Activated CD8-positive, alpha-beta memory T cell treated with anti-CD3 and anti-CD28 coated beads for 48 hours (primary cell): ENCODE measurements at regions not wholly inside any gene's neighbourhood (a gene's known extent, or its start where the extent isn't known, plus 50 kb on each side); places are given as distances from the start of the nearest gene placed in this dataset.

ENCODE experiments used
- DNase-seq, 3 experiments: peaks; one replicate each; pipeline ENCODE4 v3.0.0-alpha.2; 2020; ENCODE audit warnings: low read depth in 2 of 3, low spot score in 2 of 3

DNA sequence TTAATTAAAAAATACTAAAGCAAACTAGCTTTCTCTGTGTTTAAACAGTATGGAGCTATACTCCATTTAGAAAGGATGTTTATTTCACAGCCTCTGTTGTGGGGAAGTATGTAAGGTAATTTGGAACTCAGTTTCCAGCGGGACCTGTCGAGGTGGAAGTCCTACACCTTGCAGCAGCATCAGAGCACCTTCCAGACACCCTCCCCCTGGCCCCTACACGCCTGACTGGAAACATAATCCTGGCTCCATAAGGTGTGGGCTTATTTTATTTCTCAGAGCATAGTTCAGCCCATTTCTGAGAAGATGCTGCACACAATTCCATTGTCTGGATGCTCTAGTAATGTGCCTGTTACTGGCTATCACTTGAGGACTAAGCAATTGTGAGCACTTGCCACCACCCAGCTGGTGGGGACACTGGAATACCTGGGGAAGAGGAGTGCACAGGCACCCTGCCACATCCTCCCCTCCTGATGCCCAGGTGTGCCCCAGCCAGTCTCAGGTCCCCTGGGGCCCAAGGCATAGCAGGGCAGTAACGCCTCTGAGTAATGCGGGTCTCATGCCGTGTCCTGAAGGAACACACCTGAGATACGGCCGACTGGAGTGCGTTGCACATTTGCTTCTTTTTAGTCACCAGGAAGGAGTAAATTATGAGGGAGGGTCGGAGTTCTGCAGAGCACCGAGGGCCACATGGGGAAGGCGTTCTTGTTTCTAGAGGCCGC lies 556.5 kb downstream of the QKI start:
- no peak for DNase-seq

GRCh38 chr6:163965426-163966348 lies 551.2 kb downstream of the QKI start:
- DNase-seq = no peak

GRCh38 chr6:163964789-163965188 lies 550.3 kb downstream of the QKI start:
- no peak for DNase-seq

DNA sequence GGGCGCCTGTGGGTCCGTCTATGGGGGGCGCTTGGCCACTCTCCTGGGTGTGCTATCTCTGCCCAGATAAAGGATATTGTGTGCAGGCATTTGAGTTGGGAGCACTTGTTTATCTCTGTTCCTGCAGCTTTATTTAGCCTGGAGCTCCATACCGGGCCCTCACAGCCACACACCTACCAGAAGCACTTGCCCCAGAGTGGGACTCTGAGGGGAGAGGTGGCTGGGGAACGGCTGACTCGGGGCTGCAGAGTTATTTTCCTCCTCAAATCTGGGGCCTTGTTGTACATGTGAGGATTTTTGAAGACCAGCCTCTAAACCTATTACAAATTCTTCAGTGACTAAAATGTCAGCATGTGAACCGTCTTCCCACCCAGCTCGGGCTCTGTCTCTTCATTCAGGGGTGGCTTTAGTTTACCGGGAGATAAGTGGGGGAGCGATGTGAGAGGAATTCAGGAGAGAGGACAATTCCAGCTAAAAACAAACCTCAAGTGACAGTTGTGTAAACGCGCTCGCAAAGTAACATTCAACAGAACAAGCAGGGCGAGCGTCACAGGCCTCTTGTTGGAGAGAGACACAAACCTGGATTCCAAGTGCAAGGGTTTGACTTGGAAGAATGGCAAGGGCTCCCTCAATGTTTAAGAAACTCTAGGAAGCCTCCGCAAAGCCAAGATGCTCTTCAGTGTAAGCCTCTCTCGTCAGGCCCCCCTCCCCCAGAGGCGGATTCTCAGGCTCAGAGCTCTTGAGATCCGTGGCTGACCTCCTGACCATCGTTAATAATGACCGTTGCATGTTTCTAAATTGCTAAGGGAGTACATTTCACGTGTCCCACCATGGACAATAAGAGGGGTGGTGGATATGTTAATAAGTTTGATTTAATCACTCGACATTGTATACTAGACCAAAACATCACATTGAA lies 548.9 kb downstream of the QKI start:
- DNase-seq = no peak

- DNase-seq = no peak
Measured at GRCh38 chr6:163962627-163963117, 548.2 kb downstream of the QKI start.

DNA sequence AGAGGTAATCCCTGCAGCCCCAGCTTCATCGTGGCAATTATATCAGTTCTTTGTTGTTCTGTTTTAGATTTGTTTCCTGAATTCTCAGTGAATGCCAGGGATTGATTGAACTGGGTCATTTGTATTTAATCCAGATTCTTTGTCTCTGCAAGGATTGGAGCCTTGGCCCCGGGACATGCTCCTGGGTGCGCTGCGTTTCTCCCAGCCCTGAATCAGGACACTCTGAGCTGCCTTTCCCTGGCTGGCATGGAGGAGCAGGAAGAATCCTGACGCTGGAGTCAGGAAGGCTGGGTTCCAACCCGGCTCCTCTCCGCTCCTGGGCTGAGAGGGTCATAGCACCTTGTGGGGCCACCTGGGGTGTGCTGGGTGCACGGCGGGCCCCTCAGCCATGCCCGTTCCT lies 545.6 kb downstream of the QKI start:
- DNase-seq = no peak

GRCh38 chr6:163958646-163959045 lies 544.1 kb downstream of the QKI start:
- no peak for DNase-seq

- peak; percentile 7 to 19 (median 17) for DNase-seq
Measured at GRCh38 chr6:163956571-163957407, 542.3 kb downstream of the QKI start.

GRCh38 chr6:163955756-163956155 lies 541.2 kb downstream of the QKI start:
- DNase-seq = no peak

GRCh38 chr6:163955096-163955495 lies 540.6 kb downstream of the QKI start:
- DNase-seq = no peak

DNA sequence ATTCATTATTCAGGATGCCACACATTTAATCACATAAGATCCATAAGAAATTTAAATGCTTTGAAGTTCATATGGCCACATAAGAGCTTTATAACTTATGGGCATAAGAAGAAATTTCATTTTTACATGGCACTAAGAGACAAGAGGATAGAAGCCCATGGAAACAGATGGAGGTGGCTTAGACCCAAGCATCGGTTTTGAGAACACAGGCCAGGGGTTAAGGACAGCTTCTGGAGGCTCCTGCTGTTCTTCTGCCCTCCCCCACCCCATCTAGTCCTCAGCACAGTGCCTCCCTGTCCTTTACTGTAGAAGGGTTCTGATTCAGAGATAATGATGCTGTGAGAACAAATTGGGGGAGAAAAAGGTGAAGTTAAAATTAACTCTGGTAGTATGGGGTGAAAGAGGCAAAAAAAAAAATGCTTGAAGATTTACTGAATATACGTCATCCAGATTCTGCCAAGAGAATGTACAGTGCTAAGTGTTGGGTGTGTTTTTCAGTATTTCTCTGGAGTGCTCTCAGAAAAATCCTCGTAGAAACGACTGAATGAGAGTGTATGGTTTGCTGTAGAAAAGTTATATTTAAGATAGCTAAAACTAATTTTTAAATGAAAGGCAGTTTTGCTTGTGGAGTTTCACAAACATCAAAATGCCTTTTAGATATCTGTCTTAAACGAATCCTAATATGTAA lies 539.7 kb downstream of the QKI start:
- DNase-seq = no peak

DNA sequence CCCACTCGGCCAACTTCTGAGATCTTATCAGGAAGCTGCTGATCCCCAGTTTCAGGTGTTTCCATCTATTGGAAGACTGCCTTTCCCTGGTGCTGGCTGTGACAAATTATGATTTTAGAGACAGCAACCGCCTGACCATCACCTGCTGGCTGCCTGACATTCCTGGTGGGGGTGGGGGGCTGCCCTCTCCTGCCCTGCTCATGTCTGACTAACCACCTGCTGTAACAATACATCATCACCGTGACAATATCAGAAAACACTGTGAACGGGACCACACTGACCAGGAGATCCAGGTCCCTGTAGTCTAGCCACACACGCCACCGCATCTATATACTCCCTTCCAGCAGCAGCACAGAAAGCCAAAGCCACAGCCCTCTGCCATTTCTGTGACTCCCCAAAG lies 537.5 kb downstream of the QKI start:
- no peak for DNase-seq

DNA sequence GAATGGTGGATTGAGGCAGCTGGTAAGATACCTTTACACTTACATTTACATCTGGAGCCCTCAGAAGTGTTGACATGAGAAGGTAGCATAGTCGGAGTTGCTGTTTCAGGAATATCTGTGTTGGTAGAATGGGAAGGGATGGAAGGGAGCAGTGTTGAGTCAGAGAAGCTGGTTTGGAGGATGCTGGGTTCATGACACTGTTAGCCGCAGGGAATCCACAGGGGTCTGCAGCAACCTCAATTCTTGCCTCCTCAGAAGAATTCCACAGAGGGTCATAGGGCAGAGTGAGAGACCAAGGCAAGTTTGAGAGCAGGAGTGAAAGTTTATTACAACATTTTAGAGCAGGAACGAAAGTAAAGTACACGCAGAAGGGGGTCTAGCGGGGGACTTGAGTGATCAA lies 536.8 kb downstream of the QKI start:
- DNase-seq = no peak

- no peak for DNase-seq
Measured at GRCh38 chr6:163950159-163950558, 535.6 kb downstream of the QKI start.

GRCh38 chr6:163949431-163949830 lies 534.9 kb downstream of the QKI start:
- no peak for DNase-seq

DNA sequence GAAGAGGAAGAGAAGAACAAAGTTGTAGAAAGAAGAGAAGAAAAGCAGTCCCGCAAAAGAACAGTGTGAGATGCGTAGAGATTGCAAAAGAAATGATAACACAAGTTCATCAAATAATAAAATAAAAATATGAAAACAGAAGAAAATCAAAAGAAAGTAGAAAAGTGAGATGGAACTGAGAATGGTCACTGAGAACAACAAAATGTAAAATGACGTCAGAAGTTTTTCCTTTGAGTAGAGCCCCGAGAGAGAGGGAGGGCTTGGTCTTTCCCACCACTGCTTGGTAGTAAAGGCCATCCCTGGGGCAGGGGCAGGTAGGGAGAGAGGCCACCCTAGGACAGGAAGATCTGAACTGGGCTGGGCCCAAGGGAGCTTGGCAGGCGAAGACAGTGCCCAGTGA lies 533.7 kb downstream of the QKI start:
- DNase-seq = no peak

DNA sequence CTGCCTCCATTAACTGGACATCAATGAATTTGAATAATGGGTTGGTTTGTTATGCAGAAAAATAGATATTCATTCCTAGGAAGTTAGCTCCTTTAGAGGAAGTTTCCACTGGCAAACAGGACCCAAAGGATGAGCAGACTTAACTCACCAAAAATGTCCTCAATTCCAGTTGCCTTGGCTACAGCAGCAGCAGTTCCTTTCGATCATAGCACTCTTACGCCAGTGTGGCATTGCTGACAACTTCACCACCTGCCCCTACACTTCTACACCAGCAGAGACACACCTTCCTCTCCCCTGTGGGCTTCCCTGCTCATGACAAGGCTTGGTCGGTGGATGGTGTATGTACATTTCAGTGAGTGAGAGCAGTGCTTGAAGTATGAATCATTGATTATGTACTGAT lies 532.8 kb downstream of the QKI start:
- no peak for DNase-seq

- no peak for DNase-seq
Measured at GRCh38 chr6:163946437-163946836, 531.9 kb downstream of the QKI start.

DNA sequence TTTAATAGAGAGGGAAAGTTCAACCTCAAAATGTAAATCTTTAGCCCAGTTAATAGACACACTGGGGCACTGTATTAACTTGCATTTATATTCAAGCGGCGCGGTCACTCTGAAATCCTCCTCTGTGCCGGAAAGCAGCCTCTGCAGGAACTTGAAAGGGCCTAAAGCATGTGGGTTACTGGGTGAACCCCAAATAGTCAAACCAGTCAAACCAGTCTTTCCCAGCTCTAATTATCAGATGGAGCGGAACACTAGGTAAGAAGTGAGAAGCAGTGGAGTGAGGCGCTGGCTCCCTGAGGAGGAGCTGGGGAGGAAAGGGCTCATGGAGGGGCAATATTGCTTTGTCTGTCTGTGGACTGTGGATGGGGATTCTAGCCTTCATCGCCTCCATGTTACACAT lies 531.3 kb downstream of the QKI start:
- no peak for DNase-seq

GRCh38 chr6:163944897-163945296 lies 530.4 kb downstream of the QKI start:
- no peak for DNase-seq
